GM21360 (cell line): ENCODE measurements at regions not wholly inside any gene's neighbourhood (a gene's known extent, or its start where the extent isn't known, plus 50 kb on each side); places are given as distances from the start of the nearest gene placed in this dataset.
"Not testable (repeated sequence)": the region's sequence is repeated elsewhere in the genome, so short reads cannot be mapped to it uniquely, and the experiment has no call there.

Source experiments
- ATAC-seq: cut with Tn5 transposase; IDR thresholded peaks from one replicate; pipeline ENCODE4 v1.9.1; 2021; ENCODE audit warnings: mild to moderate bottlenecking, moderate library complexity; ENCODE audit not compliant: unreplicated experiment

- not testable (repeated sequence) for ATAC-seq
These were observed 128.6 kb downstream of the ACTR3 start for GRCh38 chr2:114018464-114018863.

GRCh38 chr2:114020668-114021067, 130.8 kb downstream of the ACTR3 start:
- ATAC-seq = no peak

- no peak for ATAC-seq
These were observed 132.6 kb downstream of the ACTR3 start for GRCh38 chr2:114022360-114023085.

GRCh38 chr2:114024326-114024725, 134.4 kb downstream of the ACTR3 start:
- ATAC-seq = no peak

DNA sequence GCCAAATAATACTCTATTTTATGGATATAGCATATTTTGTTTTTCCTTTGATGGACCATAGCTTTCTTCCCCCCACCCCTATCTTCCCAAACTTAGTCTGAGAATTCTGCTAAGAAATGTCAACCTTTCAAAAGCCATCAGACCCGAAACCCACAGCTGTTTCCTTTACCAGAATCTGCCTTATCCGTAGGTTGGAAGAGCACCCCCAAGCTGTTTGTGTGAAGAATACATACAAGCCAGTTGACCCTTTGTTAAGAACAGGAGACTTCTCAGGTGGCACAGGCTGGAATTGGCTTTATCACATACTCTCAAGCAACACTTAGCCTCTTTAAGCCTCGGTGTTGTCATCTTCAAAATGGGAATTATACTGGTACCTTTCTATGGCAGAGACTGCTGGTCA, 135.1 kb downstream of the ACTR3 start:
- ATAC-seq = no peak

GRCh38 chr2:114027437-114027836, 137.5 kb downstream of the ACTR3 start:
- ATAC-seq = no peak

- ATAC-seq = no peak
These were observed 142.0 kb downstream of the ACTR3 start for GRCh38 chr2:114031605-114032505.

- no peak for ATAC-seq
These were observed 142.8 kb downstream of the ACTR3 start for GRCh38 chr2:114032705-114033104.

- ATAC-seq = no peak
These were observed 144.9 kb downstream of the ACTR3 start for GRCh38 chr2:114034742-114035141.

DNA sequence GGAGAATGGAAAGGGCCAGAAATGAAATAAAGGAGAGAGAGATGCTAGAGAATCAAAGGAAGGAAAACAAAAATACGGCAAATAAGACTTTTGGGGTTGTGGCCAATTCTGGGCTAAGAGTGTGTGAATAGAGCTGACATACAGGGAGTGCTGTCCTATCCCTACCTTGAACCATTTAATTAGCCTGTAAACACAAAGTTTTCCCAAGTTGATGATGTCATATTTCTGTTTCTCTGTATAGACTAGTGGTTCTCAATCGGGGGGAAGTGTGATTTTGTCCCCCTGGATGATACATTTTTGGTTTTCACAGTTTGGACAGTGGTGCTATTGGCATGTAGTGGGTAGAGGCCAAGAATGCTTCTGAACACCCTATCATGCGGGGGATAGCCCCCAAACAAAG, 148.8 kb downstream of the ACTR3 start:
- no peak for ATAC-seq

GRCh38 chr2:114039677-114040076, 149.8 kb downstream of the ACTR3 start:
- ATAC-seq = no peak

GRCh38 chr2:114040826-114041225, 150.9 kb downstream of the ACTR3 start:
- no peak for ATAC-seq

GRCh38 chr2:114044985-114045384, 155.1 kb downstream of the ACTR3 start:
- ATAC-seq = no peak

- ATAC-seq = no peak
These were observed 156.5 kb downstream of the ACTR3 start for GRCh38 chr2:114046373-114046772.

- no peak for ATAC-seq
These were observed 157.1 kb downstream of the ACTR3 start for GRCh38 chr2:114046866-114047435.

DNA sequence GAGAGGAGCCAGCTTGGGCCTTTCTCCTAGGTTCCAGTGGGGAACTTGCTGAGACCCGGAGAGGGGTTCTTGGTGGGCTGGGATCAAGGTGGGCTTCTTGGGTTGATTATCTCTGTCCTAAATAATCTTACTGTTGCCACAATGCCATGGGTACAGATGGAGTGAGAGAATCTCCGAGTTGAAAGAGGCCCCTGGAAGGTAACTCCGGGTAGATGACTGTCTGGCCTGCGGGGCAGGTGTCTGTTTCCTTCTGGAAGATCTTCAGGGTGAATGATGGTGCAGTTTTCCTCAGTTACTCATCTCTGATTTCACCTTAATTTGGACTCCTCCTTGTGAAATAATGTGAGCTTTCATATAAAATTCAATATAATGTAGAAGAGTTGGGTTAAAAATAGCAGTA, 159.4 kb downstream of the ACTR3 start:
- no peak for ATAC-seq

- no peak for ATAC-seq
These were observed 159.9 kb downstream of the ACTR3 start for GRCh38 chr2:114049826-114050225.

GRCh38 chr2:114056294-114057143, 166.6 kb downstream of the ACTR3 start:
- ATAC-seq = peak; percentile 74

GRCh38 chr2:114057638-114058037, 167.7 kb downstream of the ACTR3 start:
- ATAC-seq = no peak

- no peak for ATAC-seq
These were observed 171.7 kb downstream of the ACTR3 start for GRCh38 chr2:114061566-114062098.

DNA sequence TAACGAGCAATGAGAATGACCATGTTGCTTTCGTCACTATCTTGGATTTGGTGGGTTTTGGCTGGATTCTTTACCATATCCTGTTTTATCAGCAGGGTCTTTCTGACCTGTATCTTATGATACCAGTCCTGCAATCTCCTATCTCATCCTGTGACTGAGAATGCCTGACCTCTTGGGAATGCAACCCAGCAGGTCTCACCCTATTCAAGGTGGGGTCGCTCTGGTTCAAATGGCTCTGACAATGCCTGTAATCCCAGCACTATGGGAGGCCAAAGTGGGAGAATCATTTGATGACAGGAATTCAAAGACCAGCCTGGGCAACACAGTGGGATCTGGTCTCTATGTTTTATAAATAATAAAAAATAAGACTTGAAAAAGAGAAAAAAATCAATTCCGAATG, 173.5 kb downstream of the ACTR3 start:
- ATAC-seq = no peak
